EL (cell line): ENCODE measurements at regions not wholly inside any gene's neighbourhood (a gene's known extent, or its start where the extent isn't known, plus 50 kb on each side); places are given as distances from the start of the nearest gene placed in this dataset.

Experiments used
- DNase-seq: peaks from one replicate; pipeline ENCODE4 v3.0.0-alpha.2; 2016

GRCh38 chr3:80141557-80141956 is 373.8 kb upstream of the ROBO1 start:
- no peak for DNase-seq

GRCh38 chr3:80116281-80116680 is 348.5 kb upstream of the ROBO1 start:
- no peak for DNase-seq

GRCh38 chr3:80114694-80115093 is 346.9 kb upstream of the ROBO1 start:
- no peak for DNase-seq

GRCh38 chr3:80113331-80113730 is 345.5 kb upstream of the ROBO1 start:
- no peak for DNase-seq

GRCh38 chr3:80099559-80100066 is 331.8 kb upstream of the ROBO1 start:
- no peak for DNase-seq

- DNase-seq: no peak
Measured at GRCh38 chr3:80097674-80098073, 329.9 kb upstream of the ROBO1 start.

- no peak for DNase-seq
Measured at GRCh38 chr3:80096909-80097308, 329.1 kb upstream of the ROBO1 start.

GRCh38 chr3:80094589-80094988 is 326.8 kb upstream of the ROBO1 start:
- DNase-seq: no peak

GRCh38 chr3:80087767-80088166 is 320.0 kb upstream of the ROBO1 start:
- no peak for DNase-seq

GRCh38 chr3:80086426-80086825 is 318.6 kb upstream of the ROBO1 start:
- no peak for DNase-seq

- DNase-seq: no peak
Measured at GRCh38 chr3:80079886-80080285, 312.1 kb upstream of the ROBO1 start.

- no peak for DNase-seq
Measured at GRCh38 chr3:80068459-80068858, 300.7 kb upstream of the ROBO1 start.

GRCh38 chr3:80063535-80063934 is 295.7 kb upstream of the ROBO1 start:
- no peak for DNase-seq

GRCh38 chr3:80060664-80061063 is 292.9 kb upstream of the ROBO1 start:
- DNase-seq: no peak

GRCh38 chr3:80055306-80055705 is 287.5 kb upstream of the ROBO1 start:
- DNase-seq: no peak

GRCh38 chr3:80052271-80052670 is 284.5 kb upstream of the ROBO1 start:
- DNase-seq: no peak

- DNase-seq: no peak
Measured at GRCh38 chr3:80051602-80051962, 283.8 kb upstream of the ROBO1 start.

GRCh38 chr3:80050826-80051601 is 283.2 kb upstream of the ROBO1 start:
- no peak for DNase-seq

GRCh38 chr3:80043226-80043625 is 275.4 kb upstream of the ROBO1 start:
- DNase-seq: no peak

- no peak for DNase-seq
Measured at GRCh38 chr3:80040067-80040466, 272.3 kb upstream of the ROBO1 start.

GRCh38 chr3:80036176-80036575 is 268.4 kb upstream of the ROBO1 start:
- no peak for DNase-seq

- no peak for DNase-seq
Measured at GRCh38 chr3:80035021-80035420, 267.2 kb upstream of the ROBO1 start.

- no peak for DNase-seq
Measured at GRCh38 chr3:80023010-80023409, 255.2 kb upstream of the ROBO1 start.

GRCh38 chr3:80018375-80018774 is 250.6 kb upstream of the ROBO1 start:
- no peak for DNase-seq

- no peak for DNase-seq
Measured at GRCh38 chr3:80017369-80017768, 249.6 kb upstream of the ROBO1 start.
